HG03066 (cell line): ENCODE measurements at regions not wholly inside any gene's neighbourhood (a gene's known extent, or its start where the extent isn't known, plus 50 kb on each side); places are given as distances from the start of the nearest gene placed in this dataset.
"Not testable (repeated sequence)": the region's sequence is repeated elsewhere in the genome, so short reads cannot be mapped to it uniquely, and the experiment has no call there.

Source experiments
- ATAC-seq: cut with Tn5 transposase; IDR thresholded peaks from one replicate; pipeline ENCODE4 v1.9.1; 2021; ENCODE audit warnings: low read depth; ENCODE audit not compliant: unreplicated experiment

- ATAC-seq, result no peak
Observed at GRCh38 chr2:17208511-17208910, 309.7 kb downstream of the RAD51AP2 start.

GRCh38 chr2:17206771-17207170, 311.5 kb downstream of the RAD51AP2 start:
- no peak for ATAC-seq

- ATAC-seq, result not testable (repeated sequence)
Observed at GRCh38 chr2:17204214-17204613, 314.0 kb downstream of the RAD51AP2 start.

GRCh38 chr2:17202628-17203027, 315.6 kb downstream of the RAD51AP2 start:
- peak; percentile 90 for ATAC-seq

- ATAC-seq, result no peak
Observed at GRCh38 chr2:17199741-17200140, 318.5 kb downstream of the RAD51AP2 start.

- ATAC-seq, result no peak
Observed at GRCh38 chr2:17196380-17196779, 321.9 kb downstream of the RAD51AP2 start.

GRCh38 chr2:17195016-17195415, 323.2 kb downstream of the RAD51AP2 start:
- no peak for ATAC-seq

- no peak for ATAC-seq
Observed at GRCh38 chr2:17194083-17194482, 324.2 kb downstream of the RAD51AP2 start.

GRCh38 chr2:17193433-17193890, 324.8 kb downstream of the RAD51AP2 start:
- not testable (repeated sequence) for ATAC-seq

GRCh38 chr2:17191223-17191622, 327.0 kb downstream of the RAD51AP2 start:
- ATAC-seq, result no peak

GRCh38 chr2:17190527-17190926, 327.7 kb downstream of the RAD51AP2 start:
- no peak for ATAC-seq

- no peak for ATAC-seq
Observed at GRCh38 chr2:17188721-17189120, 329.5 kb downstream of the RAD51AP2 start.

GRCh38 chr2:17184512-17184911, 333.7 kb downstream of the RAD51AP2 start:
- ATAC-seq, result no peak

- ATAC-seq, result no peak
Observed at GRCh38 chr2:17182399-17182798, 335.8 kb downstream of the RAD51AP2 start.

- no peak for ATAC-seq
Observed at GRCh38 chr2:17181051-17181752, 337.0 kb downstream of the RAD51AP2 start.

- ATAC-seq, result no peak
Observed at GRCh38 chr2:17179145-17179808, 339.0 kb downstream of the RAD51AP2 start.

GRCh38 chr2:17177088-17177487, 341.2 kb downstream of the RAD51AP2 start:
- ATAC-seq, result no peak

- ATAC-seq, result peak; percentile 72
Observed at GRCh38 chr2:17171446-17172049, 346.7 kb downstream of the RAD51AP2 start.

GRCh38 chr2:17166506-17166905, 351.7 kb downstream of the RAD51AP2 start:
- ATAC-seq, result no peak

- no peak for ATAC-seq
Observed at GRCh38 chr2:17164550-17164949, 353.7 kb downstream of the RAD51AP2 start.

- ATAC-seq, result no peak
Observed at GRCh38 chr2:17163638-17164037, 354.6 kb downstream of the RAD51AP2 start.

- ATAC-seq, result no peak
Observed at GRCh38 chr2:17162713-17163112, 355.5 kb downstream of the RAD51AP2 start.
